ENCODE measurements at regions not wholly inside any gene's neighbourhood (a gene's known extent, or its start where the extent isn't known, plus 50 kb on each side); places are given as distances from the start of the nearest gene placed in this dataset.

- H3K4me1 ChIP-seq (replicated peaks) = no peaks in the 10 kb centered on the region
- 96% methylated on average over 1 of the region's 1 CpG for WGBS
- no peak overlapping the region for H3K27ac ChIP-seq
- H3K27me3 ChIP-seq (replicated peaks; ENCODE audit: insufficient read depth) = no peaks in the 10 kb centered on the region
- intact Hi-C loops (cut with DNase I) = no loop called here
- no peaks in the 10 kb centered on the region for H3K36me3 ChIP-seq
- H3K9me3 ChIP-seq = no peaks in the 10 kb centered on the region
- TF ChIP-seq, protein P1, sequence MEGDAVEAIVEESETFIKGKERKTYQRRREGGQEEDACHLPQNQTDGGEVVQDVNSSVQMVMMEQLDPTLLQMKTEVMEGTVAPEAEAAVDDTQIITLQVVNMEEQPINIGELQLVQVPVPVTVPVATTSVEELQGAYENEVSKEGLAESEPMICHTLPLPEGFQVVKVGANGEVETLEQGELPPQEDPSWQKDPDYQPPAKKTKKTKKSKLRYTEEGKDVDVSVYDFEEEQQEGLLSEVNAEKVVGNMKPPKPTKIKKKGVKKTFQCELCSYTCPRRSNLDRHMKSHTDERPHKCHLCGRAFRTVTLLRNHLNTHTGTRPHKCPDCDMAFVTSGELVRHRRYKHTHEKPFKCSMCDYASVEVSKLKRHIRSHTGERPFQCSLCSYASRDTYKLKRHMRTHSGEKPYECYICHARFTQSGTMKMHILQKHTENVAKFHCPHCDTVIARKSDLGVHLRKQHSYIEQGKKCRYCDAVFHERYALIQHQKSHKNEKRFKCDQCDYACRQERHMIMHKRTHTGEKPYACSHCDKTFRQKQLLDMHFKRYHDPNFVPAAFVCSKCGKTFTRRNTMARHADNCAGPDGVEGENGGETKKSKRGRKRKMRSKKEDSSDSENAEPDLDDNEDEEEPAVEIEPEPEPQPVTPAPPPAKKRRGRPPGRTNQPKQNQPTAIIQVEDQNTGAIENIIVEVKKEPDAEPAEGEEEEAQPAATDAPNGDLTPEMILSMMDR (IDR thresholded peaks at IDR 0.05) = no peak
- TF ChIP-seq POLR2A (IDR thresholded peaks at IDR 0.05) (no peak), POLR2AphosphoS5 (IDR thresholded peaks at IDR 0.05) (no peak)
- H3K4me3 ChIP-seq = no peak overlapping the region
- no peak for DNase-seq (ENCODE audit: low spot score)
Measured at GRCh38 chr4:13178621-13179020, 305.5 kb downstream of the RAB28 start.

DNA sequence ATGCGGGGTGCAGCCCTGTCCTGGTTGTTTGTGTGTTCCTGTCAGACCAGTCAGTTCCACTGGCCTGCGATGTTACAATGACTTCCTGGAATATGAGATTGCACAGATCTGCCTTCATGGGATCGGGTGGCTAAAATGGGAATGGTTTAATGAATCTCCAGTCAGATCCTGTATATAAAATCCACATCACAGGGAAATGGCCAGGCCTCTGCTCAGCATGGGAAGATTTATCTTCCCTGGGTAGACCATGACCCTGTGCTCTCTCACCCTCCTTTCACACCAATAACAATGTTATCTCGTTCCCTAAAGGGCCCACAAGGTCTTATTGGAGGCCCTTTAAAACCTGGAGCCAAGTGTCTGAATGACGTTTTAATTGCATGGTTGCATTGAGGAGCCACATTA, 307.4 kb downstream of the RAB28 start:
- intact Hi-C loops (cut with DNase I) = no loop called here
- no peak overlapping the region for H3K27ac ChIP-seq
- TF ChIP-seq, protein P1 (IDR thresholded peaks at IDR 0.05) = no peak
- TF ChIP-seq POLR2AphosphoS5 (IDR thresholded peaks at IDR 0.05) (no peak), POLR2A (IDR thresholded peaks at IDR 0.05) (no peak)
- DNase-seq (ENCODE audit: low spot score) = no peak
- no peak overlapping the region for H3K4me3 ChIP-seq
- H3K4me1 ChIP-seq (replicated peaks) = no peaks in the 10 kb centered on the region
- no peaks in the 10 kb centered on the region for H3K27me3 ChIP-seq (replicated peaks; ENCODE audit: insufficient read depth)
- WGBS = 18% methylated on average over 5 of the region's 5 CpGs
- H3K36me3 ChIP-seq = no peaks in the 10 kb centered on the region
- H3K9me3 ChIP-seq = no peaks in the 10 kb centered on the region

GRCh38 chr4:13174926-13175325, 309.2 kb downstream of the RAB28 start:
- no peaks in the 10 kb centered on the region for H3K27me3 ChIP-seq (replicated peaks; ENCODE audit: insufficient read depth)
- intact Hi-C loops (cut with DNase I) = no loop called here
- DNase-seq (ENCODE audit: low spot score) = no peak
- no peaks in the 10 kb centered on the region for H3K4me1 ChIP-seq (replicated peaks)
- H3K36me3 ChIP-seq = no peaks in the 10 kb centered on the region
- H3K27ac ChIP-seq = no peak overlapping the region
- no peak for TF ChIP-seq POLR2A (IDR thresholded peaks at IDR 0.05)
- TF ChIP-seq POLR2AphosphoS5 (IDR thresholded peaks at IDR 0.05) = no peak
- TF ChIP-seq, protein P1 (IDR thresholded peaks at IDR 0.05) = no peak
- H3K4me3 ChIP-seq = no peak overlapping the region
- 79% methylated on average over 5 of the region's 5 CpGs for WGBS
- H3K9me3 ChIP-seq = no peaks in the 10 kb centered on the region

DNA sequence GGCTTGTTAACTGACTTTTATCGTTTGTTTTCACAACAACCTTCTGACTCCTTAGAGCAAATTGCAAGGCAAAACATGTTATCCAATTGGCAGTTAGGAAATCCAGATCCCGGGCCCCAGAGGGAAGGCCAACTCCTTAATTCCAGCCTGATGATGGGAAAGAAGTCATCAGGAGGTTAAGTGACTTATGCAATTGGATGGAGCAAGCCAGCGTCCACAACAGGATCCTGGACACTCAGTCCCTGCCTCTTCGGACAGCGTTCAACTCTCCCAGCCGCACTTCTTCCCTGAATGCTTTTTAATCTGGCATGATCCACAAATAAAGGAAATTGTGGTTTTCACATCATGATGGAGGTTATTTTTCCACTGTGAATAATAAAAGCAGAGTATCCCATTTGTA, 310.1 kb downstream of the RAB28 start:
- no peak for DNase-seq (ENCODE audit: low spot score)
- TF ChIP-seq, protein P1 (IDR thresholded peaks at IDR 0.05) = no peak
- TF ChIP-seq POLR2A (IDR thresholded peaks at IDR 0.05) (no peak), POLR2AphosphoS5 (IDR thresholded peaks at IDR 0.05) (no peak)
- intact Hi-C loops (cut with DNase I) = no loop called here
- Histone ChIP-seq H3K27ac (no peak overlapping the region), H3K9me3 (no peaks in the 10 kb centered on the region), H3K4me1 (replicated peaks) (no peaks in the 10 kb centered on the region), H3K4me3 (no peak overlapping the region), H3K36me3 (no peaks in the 10 kb centered on the region), H3K27me3 (replicated peaks; ENCODE audit: insufficient read depth) (no peaks in the 10 kb centered on the region)
- WGBS = 62% methylated on average over 6 of the region's 6 CpGs

DNA sequence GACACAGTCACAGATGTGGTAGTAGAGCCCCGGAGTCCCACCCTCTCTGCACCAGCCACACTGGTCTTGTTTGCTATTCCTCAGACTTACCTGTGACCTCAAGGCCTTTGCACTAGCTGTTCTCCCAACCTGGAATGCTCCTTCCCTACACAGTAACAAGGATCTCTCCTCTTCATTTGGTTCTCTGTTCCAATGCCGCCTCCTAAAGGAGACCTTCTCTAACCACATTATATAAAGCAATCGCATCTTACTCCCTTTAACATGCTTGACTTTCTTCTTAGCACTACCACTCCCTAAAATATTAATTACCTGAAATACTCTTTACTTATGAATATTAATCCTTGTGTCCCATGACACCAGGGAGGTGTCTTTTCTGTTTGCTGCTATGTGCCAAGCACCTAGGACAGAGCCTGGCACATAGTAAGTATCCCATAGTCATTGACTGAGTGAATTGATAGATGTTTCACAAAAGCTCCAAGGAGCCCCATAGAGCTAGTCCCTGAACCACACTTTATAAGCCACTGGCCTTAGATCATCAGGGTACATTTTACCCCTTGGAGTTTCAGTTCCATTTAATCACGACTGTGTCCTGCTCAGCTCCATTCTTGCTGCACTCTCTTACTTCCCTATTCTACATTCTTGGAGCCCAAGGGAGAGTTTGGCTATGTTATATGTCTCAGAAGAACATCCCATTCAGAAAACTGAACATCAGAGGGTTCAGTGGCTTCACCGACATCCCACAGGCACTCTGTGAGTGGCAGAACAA, 312.7 kb downstream of the RAB28 start:
- Histone ChIP-seq H3K27me3 (replicated peaks; ENCODE audit: insufficient read depth) (no peaks in the 10 kb centered on the region), H3K27ac (no peak overlapping the region), H3K4me3 (no peak overlapping the region), H3K9me3 (no peaks in the 10 kb centered on the region), H3K4me1 (replicated peaks) (no peaks in the 10 kb centered on the region), H3K36me3 (no peaks in the 10 kb centered on the region)
- 93% methylated on average over 5 of the region's 5 CpGs for WGBS
- intact Hi-C loops (cut with DNase I) = no loop called here
- TF ChIP-seq POLR2AphosphoS5 (IDR thresholded peaks at IDR 0.05) (no peak), POLR2A (IDR thresholded peaks at IDR 0.05) (no peak)
- TF ChIP-seq, protein P1 (IDR thresholded peaks at IDR 0.05) = no peak
- no peak for DNase-seq (ENCODE audit: low spot score)
